ENCODE measurements at regions not wholly inside any gene's neighbourhood (a gene's known extent, or its start where the extent isn't known, plus 50 kb on each side); places are given as distances from the start of the nearest gene placed in this dataset.

DNA sequence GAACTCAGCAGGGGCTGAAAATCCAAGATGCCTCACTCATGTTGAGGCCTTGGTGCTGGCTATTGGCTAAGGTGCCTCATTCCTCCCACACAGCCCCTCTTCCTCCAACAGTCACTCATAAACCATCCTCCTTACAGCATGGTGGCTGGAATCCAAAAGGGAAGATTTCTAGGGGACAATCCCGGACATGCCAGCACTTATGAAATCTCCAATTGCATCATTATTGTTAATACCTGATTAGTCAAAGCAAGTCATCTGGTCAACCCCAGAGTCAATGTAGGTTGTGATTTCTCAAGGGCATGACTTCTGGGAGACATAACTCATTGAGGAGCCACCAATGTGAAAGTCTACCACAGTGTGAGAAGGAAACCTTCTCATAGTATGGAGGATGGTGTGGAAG is 506.6 kb upstream of the NOX3 start:
- intact Hi-C loops (cut with DNase I), result no loop called here
- no peak for ATAC-seq
- no peak overlapping the region for H3K4me3 ChIP-seq
- H3K36me3 ChIP-seq (replicated peaks in 1 of 2; ENCODE audit: insufficient read depth in 1 of 2, low read depth in 2 of 2), result no peaks in the 10 kb centered on the region
- DNase-seq, result no peak
- WGBS, 2 donors, result 71 to 82% methylated on average over 1 of the region's 1 CpG
- no peaks in the 10 kb centered on the region for H3K9me3 ChIP-seq
- TF ChIP-seq POLR2A (IDR thresholded peaks at IDR 0.05) (no peak), CTCF (IDR thresholded peaks at IDR 0.05) (no peak)
- H3K27ac ChIP-seq, result no peak overlapping the region
- no peaks in the 10 kb centered on the region for H3K4me1 ChIP-seq
- H3K27me3 ChIP-seq, result no peaks in the 10 kb centered on the region

DNA sequence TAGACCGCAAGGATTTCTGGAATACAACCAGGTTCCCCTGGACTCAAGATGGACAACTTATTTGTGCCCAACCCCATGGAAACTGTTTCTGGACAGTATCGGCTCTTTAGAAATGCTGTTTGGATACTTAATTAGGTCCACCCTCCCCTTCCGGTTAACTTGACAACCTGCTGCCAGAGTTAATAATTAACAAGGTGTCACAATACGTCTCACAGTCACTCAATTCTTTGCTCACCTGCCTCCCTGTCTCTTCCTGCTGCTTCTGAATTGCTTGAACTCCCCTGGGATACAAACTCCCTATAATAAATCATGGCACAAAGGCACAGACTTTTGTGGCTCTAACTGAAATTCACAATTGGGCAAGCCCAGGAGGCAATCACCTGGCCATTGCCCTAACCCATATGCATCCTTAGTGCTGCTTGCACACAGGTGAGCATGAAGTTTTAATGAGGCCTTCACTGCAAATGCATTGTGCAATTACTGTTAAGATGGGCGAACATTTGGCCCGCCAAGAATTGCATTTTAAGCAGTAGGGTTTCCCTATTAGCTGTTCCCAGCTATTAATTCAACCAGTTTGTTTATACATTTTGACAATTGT is 504.4 kb upstream of the NOX3 start:
- intact Hi-C loops (cut with DNase I), result no loop called here
- no peak overlapping the region for H3K27ac ChIP-seq
- no peaks in the 10 kb centered on the region for H3K4me1 ChIP-seq
- ATAC-seq (peak; percentile 30), DNase-seq (no peak)
- H3K36me3 ChIP-seq (replicated peaks in 1 of 2; ENCODE audit: insufficient read depth in 1 of 2, low read depth in 2 of 2), result no peaks in the 10 kb centered on the region
- WGBS, 2 donors, result 40 to 57% methylated on average over 6 of the region's 6 CpGs
- TF ChIP-seq POLR2A (IDR thresholded peaks at IDR 0.05) (no peak), CTCF (IDR thresholded peaks at IDR 0.05) (no peak)
- no peak overlapping the region for H3K4me3 ChIP-seq
- no peaks in the 10 kb centered on the region for H3K9me3 ChIP-seq
- no peaks in the 10 kb centered on the region for H3K27me3 ChIP-seq

GRCh38 chr6:155958550-155958949 is 502.9 kb upstream of the NOX3 start:
- no peak overlapping the region for H3K27ac ChIP-seq
- H3K4me1 ChIP-seq, result no peaks in the 10 kb centered on the region
- DNase-seq (peak; percentile 24 to 62 (median 48)), ATAC-seq (no peak)
- H3K27me3 ChIP-seq, result no peaks in the 10 kb centered on the region
- no peaks in the 10 kb centered on the region for H3K9me3 ChIP-seq
- no peak overlapping the region for H3K4me3 ChIP-seq
- 55 to 66% methylated on average over 2 of the region's 2 CpGs for WGBS, 2 donors
- H3K36me3 ChIP-seq (replicated peaks in 1 of 2; ENCODE audit: insufficient read depth in 1 of 2, low read depth in 2 of 2), result no peaks in the 10 kb centered on the region
- intact Hi-C loops (cut with DNase I), result no loop called here
- TF ChIP-seq CTCF (IDR thresholded peaks at IDR 0.05) (no peak), POLR2A (IDR thresholded peaks at IDR 0.05) (no peak)

- no peak for TF ChIP-seq POLR2A (IDR thresholded peaks at IDR 0.05)
- no peak for TF ChIP-seq CTCF (IDR thresholded peaks at IDR 0.05)
- Histone ChIP-seq H3K36me3 (replicated peaks in 1 of 2; ENCODE audit: insufficient read depth in 1 of 2, low read depth in 2 of 2) (no peaks in the 10 kb centered on the region), H3K4me3 (no peak overlapping the region), H3K27me3 (no peaks in the 10 kb centered on the region), H3K27ac (no peak overlapping the region), H3K9me3 (no peaks in the 10 kb centered on the region), H3K4me1 (no peaks in the 10 kb centered on the region)
- WGBS, 2 donors, result 49 to 69% methylated on average over 6 of the region's 6 CpGs
- intact Hi-C loops (cut with DNase I), result no loop called here
- ATAC-seq (no peak), DNase-seq (no peak)
Observed at GRCh38 chr6:155955038-155955437, 499.4 kb upstream of the NOX3 start.

- no peak for TF ChIP-seq CTCF (IDR thresholded peaks at IDR 0.05)
- no peak for TF ChIP-seq POLR2A (IDR thresholded peaks at IDR 0.05)
- no peaks in the 10 kb centered on the region for H3K4me1 ChIP-seq
- 62 to 70% methylated on average over 7 of the region's 7 CpGs for WGBS, 2 donors
- no peak overlapping the region for H3K4me3 ChIP-seq
- intact Hi-C loops (cut with DNase I), result no loop called here
- no peak overlapping the region for H3K27ac ChIP-seq
- DNase-seq, result no peak
- H3K9me3 ChIP-seq, result no peaks in the 10 kb centered on the region
- no peaks in the 10 kb centered on the region for H3K36me3 ChIP-seq (replicated peaks in 1 of 2; ENCODE audit: insufficient read depth in 1 of 2, low read depth in 2 of 2)
- no peak for ATAC-seq
- no peaks in the 10 kb centered on the region for H3K27me3 ChIP-seq
Observed at GRCh38 chr6:155954149-155954548, 498.5 kb upstream of the NOX3 start.

Data from body of pancreas (tissue), 4 donors.